HG03280 (cell line): ENCODE measurements at regions not wholly inside any gene's neighbourhood (a gene's known extent, or its start where the extent isn't known, plus 50 kb on each side); places are given as distances from the start of the nearest gene placed in this dataset.

Source experiments
- ATAC-seq: cut with Tn5 transposase; IDR thresholded peaks from one replicate; pipeline ENCODE4 v1.9.1; 2021; ENCODE audit warnings: mild to moderate bottlenecking, moderate library complexity; ENCODE audit not compliant: unreplicated experiment

- no peak for ATAC-seq
Observed at GRCh38 chr17:33473061-33473460, 180.0 kb upstream of the ASIC2 start.

GRCh38 chr17:33474789-33475188 lies 181.7 kb upstream of the ASIC2 start:
- no peak for ATAC-seq

GRCh38 chr17:33475594-33475993 lies 182.5 kb upstream of the ASIC2 start:
- ATAC-seq, result no peak

GRCh38 chr17:33481652-33482051 lies 188.6 kb upstream of the ASIC2 start:
- ATAC-seq, result no peak

- ATAC-seq, result no peak
Observed at GRCh38 chr17:33482636-33483035, 189.5 kb upstream of the ASIC2 start.

- ATAC-seq, result no peak
Observed at GRCh38 chr17:33484559-33484958, 191.5 kb upstream of the ASIC2 start.

- ATAC-seq, result no peak
Observed at GRCh38 chr17:33486135-33486885, 193.2 kb upstream of the ASIC2 start.

GRCh38 chr17:33487187-33487879 lies 194.2 kb upstream of the ASIC2 start:
- ATAC-seq, result no peak

- no peak for ATAC-seq
Observed at GRCh38 chr17:33491871-33492481, 198.9 kb upstream of the ASIC2 start.

GRCh38 chr17:33492731-33493265 lies 199.7 kb upstream of the ASIC2 start:
- ATAC-seq, result no peak

GRCh38 chr17:33493566-33493965 lies 200.5 kb upstream of the ASIC2 start:
- ATAC-seq, result no peak

- ATAC-seq, result no peak
Observed at GRCh38 chr17:33494151-33494550, 201.1 kb upstream of the ASIC2 start.

GRCh38 chr17:33497623-33498022 lies 204.5 kb upstream of the ASIC2 start:
- ATAC-seq, result no peak

GRCh38 chr17:33498069-33498468 lies 205.0 kb upstream of the ASIC2 start:
- no peak for ATAC-seq

GRCh38 chr17:33499040-33499439 lies 205.9 kb upstream of the ASIC2 start:
- no peak for ATAC-seq

- ATAC-seq, result no peak
Observed at GRCh38 chr17:33500151-33500550, 207.1 kb upstream of the ASIC2 start.

GRCh38 chr17:33501185-33501584 lies 208.1 kb upstream of the ASIC2 start:
- no peak for ATAC-seq

- no peak for ATAC-seq
Observed at GRCh38 chr17:33504571-33504970, 211.5 kb upstream of the ASIC2 start.

- ATAC-seq, result no peak
Observed at GRCh38 chr17:33506889-33507650, 214.0 kb upstream of the ASIC2 start.

GRCh38 chr17:33508215-33508614 lies 215.1 kb upstream of the ASIC2 start:
- no peak for ATAC-seq

- no peak for ATAC-seq
Observed at GRCh38 chr17:33509331-33509730, 216.2 kb upstream of the ASIC2 start.
